K562 (cell line): ENCODE measurements at regions not wholly inside any gene's neighbourhood (a gene's known extent, or its start where the extent isn't known, plus 50 kb on each side); places are given as distances from the start of the nearest gene placed in this dataset.

ENCODE experiments used
- ATAC-seq: fragments of 200-7000 bp; cut with Tn5 transposase; 3 replicates; pipeline ENCODE4 v1.9.1; 2020; ENCODE audit warnings: moderate library complexity
- BruUV-seq: library from RNA; stranded (reverse); fragments of 400-500 nt; replicated peaks from 2 replicates; lab custom pipeline; 2021; lab: Mats Ljungman, UMichigan
- CTCF ChIA-PET: fragments of 300-600 bp; formaldehyde crosslinking; extraction: SDS; loops from one replicate; lab custom pipeline; 2021; ENCODE audit warnings: low intra/inter-chr PET ratio; lab: Yijun Ruan, JAX
- POLR2A ChIA-PET: fragments of 300-600, 350-650 bp; sonication (Branson Sonifier 250); formaldehyde crosslinking; extraction: SDS; loops from one replicate; lab custom pipeline; 2021; ENCODE audit warnings: antibody characterized with exemption, inconsistent platforms; lab: Yijun Ruan, JAX
- DNase-seq, 4 experiments: peaks; one replicate each; pipeline versions ENCODE4 v3.0.0 to v3.0.0-alpha.2; 2011 to 2018; ENCODE audit warnings: low spot score in 3 of 4, mixed read lengths in 3 of 4; ENCODE audit errors: extremely low read depth in 1 of 4
- FAIRE-seq: peaks from 2 replicates; lab custom pipeline; 2011; peaks lifted over from hg19 to GRCh38; lab: Jason Lieb, UNC
- H2AFZ ChIP-seq: 2 replicates; pipeline ENCODE4 v1.6.0; 2011; ENCODE audit warnings: low read depth, low read length, control low read depth, inconsistent platforms
- H3K27ac ChIP-seq: fragments of 200-600 bp; 3 replicates; pipeline ENCODE4 v1.8.0; 2011; ENCODE audit warnings: low read depth, mild to moderate bottlenecking, control low read depth, inconsistent platforms, low read length, moderate library complexity, mixed read lengths; ENCODE audit errors: extremely low read depth
- H3K27me3 ChIP-seq, 2 experiments: fragments of 300-600 bp in 1 of 2; 2 replicates in 1 of 2; 3 replicates in 1 of 2; pipeline versions ENCODE4 v1.6.0 to v1.8.0; 2011; ENCODE audit warnings: inconsistent platforms in 2 of 2, low read length in 2 of 2, mild to moderate bottlenecking in 1 of 2, mixed read lengths in 1 of 2, moderate library complexity in 1 of 2; ENCODE audit not compliant: control insufficient read depth in 2 of 2, insufficient read depth in 2 of 2
- H3K36me3 ChIP-seq: fragments of 300-600 bp; 3 replicates; pipeline ENCODE4 v1.8.0; 2011; ENCODE audit warnings: mild to moderate bottlenecking, low read length, inconsistent platforms; ENCODE audit not compliant: control insufficient read depth, insufficient read depth
- H3K4me1 ChIP-seq, 2 experiments: fragments of 200-600 bp in 1 of 2; replicated peaks in 1 of 2; 2 replicates in 1 of 2; 3 replicates in 1 of 2; pipeline versions ENCODE4 v1.5.1 to v1.8.0; 2011; ENCODE audit warnings: inconsistent platforms in 2 of 2, low read length in 2 of 2, mild to moderate bottlenecking in 1 of 2, mixed read lengths in 1 of 2, moderate library complexity in 1 of 2; ENCODE audit not compliant: control insufficient read depth in 2 of 2, insufficient read depth in 2 of 2
- H3K4me2 ChIP-seq: 2 replicates; pipeline ENCODE4 v1.6.1; 2011; ENCODE audit warnings: low read length, control low read depth, inconsistent platforms, mixed read lengths; ENCODE audit not compliant: insufficient read depth
- H3K4me3 ChIP-seq: fragments of 200-600 bp; sonication (generic), shearing (Covaris generic); 2 replicates; pipeline ENCODE4 v1.5.1; 2016; ENCODE audit warnings: control low read depth, inconsistent platforms
- H3K79me2 ChIP-seq: fragments of 200-600 bp; 3 replicates; pipeline ENCODE4 v1.8.0; 2011; ENCODE audit warnings: low read length, inconsistent platforms; ENCODE audit not compliant: control insufficient read depth, insufficient read depth
- H3K9ac ChIP-seq, 2 experiments: 2 replicates each; pipeline versions ENCODE4 v1.6.0 to v1.6.1; 2011; ENCODE audit warnings: low read depth in 2 of 2, low read length in 2 of 2, control low read depth in 1 of 2, inconsistent platforms in 1 of 2, mild to moderate bottlenecking in 1 of 2, mixed read lengths in 1 of 2; ENCODE audit not compliant: insufficient read depth in 1 of 2
- H3K9me1 ChIP-seq: one replicate; pipeline ENCODE4 v1.6.0; 2011; ENCODE audit warnings: inconsistent platforms, mild to moderate bottlenecking, low read length, moderate library complexity; ENCODE audit not compliant: control insufficient read depth, insufficient read depth
- H3K9me3 ChIP-seq: replicated peaks from 2 replicates; pipeline ENCODE4 v1.5.1; 2011; ENCODE audit warnings: low read depth, low read length, inconsistent platforms; ENCODE audit not compliant: control insufficient read depth, insufficient read depth
- H4K20me1 ChIP-seq: replicated peaks from 2 replicates; pipeline ENCODE4 v1.6.1; 2011; ENCODE audit warnings: low read length, inconsistent platforms, mixed read lengths; ENCODE audit not compliant: control insufficient read depth, insufficient read depth
- ARNT ChIP-seq, 2 experiments: fragments of 450-650 bp; IDR thresholded peaks; 2 replicates each; pipeline ENCODE4 v1.6.1; 2016; ENCODE audit warnings: mild to moderate bottlenecking in 1 of 2
- BCOR ChIP-seq: fragments of 450-650 bp; IDR thresholded peaks from 2 replicates; pipeline ENCODE4 v1.6.1; 2016
- DNMT1 ChIP-seq: fragments of 450-650 bp; IDR thresholded peaks from 2 replicates; pipeline ENCODE4 v1.6.1; 2016; ENCODE audit warnings: antibody characterized with exemption, mild to moderate bottlenecking
- FOXP1 ChIP-seq: sonication (generic); formaldehyde crosslinking; IDR thresholded peaks from 2 replicates; pipeline ENCODE4 v1.8.0; 2022; ENCODE audit warnings: mild to moderate bottlenecking, missing genetic modification reagents
- NR2F6 ChIP-seq: fragments of 450-650 bp; formaldehyde crosslinking; IDR thresholded peaks from 2 replicates; pipeline ENCODE4 v1.4.0; 2020; ENCODE audit warnings: mild to moderate bottlenecking
- RBM15 ChIP-seq: fragments of 200-400 bp; formaldehyde crosslinking; IDR thresholded peaks from 2 replicates; pipeline ENCODE4 v1.6.1; 2018; ENCODE audit warnings: mild to moderate bottlenecking, low read length, moderate library complexity; ENCODE audit not compliant: insufficient read depth
- SRSF7 ChIP-seq: fragments of 200-400 bp; formaldehyde crosslinking; optimal IDR thresholded peaks from 2 replicates; pipeline ENCODE3; 2017; ENCODE audit warnings: mild to moderate bottlenecking, low read depth, low read length
- TCFL5 ChIP-seq: fragments of 250-450 bp; sonication (Bioruptor Pico); conservative IDR thresholded peaks from 2 replicates; pipeline ENCODE4 v1.6.1; 2021; ENCODE audit warnings: mild to moderate bottlenecking, moderate library complexity, matching md5 sums
- ZNF785 ChIP-seq: fragments of 250-450 bp; sonication (Bioruptor Pico); IDR thresholded peaks from 2 replicates; pipeline ENCODE4 v1.4.0; 2020; ENCODE audit warnings: mild to moderate bottlenecking
- WGBS: fragments of 100-300 bp; shearing (Covaris generic); methylation state at CpG from one replicate; pipeline ENCODE4 v1.1.6; 2016; ENCODE audit warnings: low coverage, mixed read lengths; ENCODE audit not compliant: insufficient coverage; ENCODE audit errors: missing lambda C conversion rate; 5-methylcytosine and 5-hydroxymethylcytosine counted together
- in situ Hi-C: fragments of 300-500 bp; cut with MboI; formaldehyde crosslinking; loops from 4 replicates; pipeline ENCODE4 v1.15.0; 2018; ENCODE audit warnings: inconsistent platforms, mixed read lengths
- intact Hi-C: fragments of 100-400 bp; cut with micrococcal nuclease; formaldehyde crosslinking; loops from 2 replicates; pipeline ENCODE4 v1.14.2; 2022
- TF ChIP-seq, protein P1 (sequence below), 2 experiments: fragments of 450-650 bp; IDR thresholded peaks; 2 replicates each; pipeline ENCODE4 v1.6.1; 2016
- TF ChIP-seq, protein P2 (sequence below): sonication (generic); formaldehyde crosslinking; IDR thresholded peaks from 2 replicates; pipeline ENCODE4 v1.8.0; 2022; ENCODE audit warnings: missing genetic modification reagents, mild to moderate bottlenecking, borderline replicate concordance
- TF ChIP-seq, protein P3 (sequence below), 2 experiments: fragments of 450-650 bp; conservative IDR thresholded peaks; 2 replicates each; pipeline ENCODE4 v1.6.1; 2017; ENCODE audit warnings: mild to moderate bottlenecking in 2 of 2, moderate library complexity in 2 of 2

DNA sequence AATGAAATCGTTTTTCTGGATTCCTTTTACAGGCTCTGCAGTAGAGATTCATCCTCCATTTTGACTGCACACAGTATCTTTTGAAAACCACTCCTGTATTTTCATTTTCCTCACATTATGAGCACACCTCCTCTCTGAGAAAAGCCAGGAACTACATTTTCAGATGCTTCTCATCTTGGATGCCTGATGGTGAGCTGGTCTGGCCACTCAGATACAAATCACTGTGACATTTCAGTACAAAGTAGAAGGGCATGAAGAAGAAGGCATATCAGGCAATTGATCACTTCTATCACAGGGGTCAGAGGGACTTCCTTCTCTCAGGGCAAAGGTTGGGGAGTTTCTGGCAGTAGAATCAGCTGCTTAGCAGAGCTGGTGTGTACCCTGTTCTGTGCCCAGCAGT lies 192.0 kb upstream of the POM121L12 start:
- no peaks in the 10 kb centered on the region for H3K36me3 ChIP-seq
- TF ChIP-seq BCOR = no peak
- TF ChIP-seq, protein P1, sequence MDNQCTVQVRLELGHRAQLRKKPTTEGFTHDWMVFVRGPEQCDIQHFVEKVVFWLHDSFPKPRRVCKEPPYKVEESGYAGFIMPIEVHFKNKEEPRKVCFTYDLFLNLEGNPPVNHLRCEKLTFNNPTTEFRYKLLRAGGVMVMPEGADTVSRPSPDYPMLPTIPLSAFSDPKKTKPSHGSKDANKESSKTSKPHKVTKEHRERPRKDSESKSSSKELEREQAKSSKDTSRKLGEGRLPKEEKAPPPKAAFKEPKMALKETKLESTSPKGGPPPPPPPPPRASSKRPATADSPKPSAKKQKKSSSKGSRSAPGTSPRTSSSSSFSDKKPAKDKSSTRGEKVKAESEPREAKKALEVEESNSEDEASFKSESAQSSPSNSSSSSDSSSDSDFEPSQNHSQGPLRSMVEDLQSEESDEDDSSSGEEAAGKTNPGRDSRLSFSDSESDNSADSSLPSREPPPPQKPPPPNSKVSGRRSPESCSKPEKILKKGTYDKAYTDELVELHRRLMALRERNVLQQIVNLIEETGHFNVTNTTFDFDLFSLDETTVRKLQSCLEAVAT (IDR thresholded peaks at IDR 0.05) = no peak
- CTCF ChIA-PET = no interaction called here
- in situ Hi-C loops = no loop called here
- no peak overlapping the region for H3K27ac ChIP-seq
- H2AFZ ChIP-seq = no peak overlapping the region
- FAIRE-seq = no peak
- no peaks in the 10 kb centered on the region for H3K9me1 ChIP-seq
- BruUV-seq = no TSS peak
- intact Hi-C loops = no loop called here
- ATAC-seq = no peak
- 0% methylated on average over 1 of the region's 1 CpG for WGBS
- H4K20me1 ChIP-seq = no peaks in the 10 kb centered on the region
- H3K9me3 ChIP-seq = 0 out of 2 replicates have a peak, but pooled peaks cover 1% of the 10 kb centered on the region
- no peak overlapping the region for H3K4me2 ChIP-seq
- DNase-seq = no peak
- no peak overlapping the region for H3K4me3 ChIP-seq
- H3K79me2 ChIP-seq = no peaks in the 10 kb centered on the region
- no peaks in the 10 kb centered on the region for H3K27me3 ChIP-seq
- no peaks in the 10 kb centered on the region for H3K4me1 ChIP-seq
- POLR2A ChIA-PET = no interaction called here
- no peak overlapping the region for H3K9ac ChIP-seq

DNA sequence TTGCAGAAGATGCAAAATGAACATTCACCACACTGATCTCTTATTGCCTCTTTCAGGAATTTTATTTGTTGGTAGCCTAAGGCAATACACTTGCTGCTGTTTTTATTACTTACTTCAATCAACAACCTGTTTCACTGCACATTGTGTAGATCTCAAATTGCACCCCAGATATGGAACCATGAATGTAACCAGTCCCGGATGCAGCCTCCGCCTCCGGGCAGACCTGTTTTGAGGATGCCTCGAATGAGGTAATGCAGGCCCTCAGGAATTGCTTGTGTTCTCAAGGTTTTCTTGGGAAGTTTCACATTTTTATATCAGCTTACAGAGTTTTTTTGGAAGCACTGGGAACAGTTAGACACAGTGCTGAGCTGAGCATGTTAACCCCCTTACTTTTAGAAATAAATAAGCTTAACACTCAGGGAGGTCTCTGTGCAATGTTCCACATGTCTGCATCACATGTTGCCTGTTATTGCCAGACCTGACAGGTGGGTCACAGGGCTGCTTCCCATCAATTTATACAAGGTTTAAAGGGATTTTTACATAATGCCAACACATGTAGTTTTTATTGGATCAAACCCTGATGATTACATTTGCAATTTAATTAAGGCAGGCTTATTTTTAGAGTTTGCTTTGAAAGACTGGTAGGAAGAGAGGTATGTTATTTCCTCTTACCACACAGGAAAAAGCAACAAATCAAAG lies 193.1 kb upstream of the POM121L12 start:
- H3K9me3 ChIP-seq = 0 out of 2 replicates have a peak, but pooled peaks cover 1% of the 10 kb centered on the region
- H3K27ac ChIP-seq = no peak overlapping the region
- BruUV-seq = no TSS peak
- POLR2A ChIA-PET = no interaction called here
- CTCF ChIA-PET = no interaction called here
- H4K20me1 ChIP-seq = no peaks in the 10 kb centered on the region
- no peak overlapping the region for H2AFZ ChIP-seq
- no peaks in the 10 kb centered on the region for H3K36me3 ChIP-seq
- 0% methylated on average over 4 of the region's 4 CpGs for WGBS
- in situ Hi-C loops (no loop called here), intact Hi-C loops (no loop called here)
- H3K4me3 ChIP-seq = no peak overlapping the region
- no peak for ATAC-seq
- H3K79me2 ChIP-seq = no peaks in the 10 kb centered on the region
- H3K4me1 ChIP-seq = no peaks in the 10 kb centered on the region
- no peaks in the 10 kb centered on the region for H3K9me1 ChIP-seq
- no peak for FAIRE-seq
- H3K27me3 ChIP-seq = no peaks in the 10 kb centered on the region
- no peak for DNase-seq
- no peak overlapping the region for H3K9ac ChIP-seq
- no peak overlapping the region for H3K4me2 ChIP-seq
- TF ChIP-seq DNMT1 (no peak), TCFL5 (CRISPR knock-in tag) (no peak), ARNT (IDR thresholded peaks at IDR 0.05) (no peak), RBM15 (no peak), FOXP1 (CRISPR knock-in tag) (no peak), NR2F6 (no peak), ZNF785 (CRISPR knock-in tag) (no peak), SRSF7 (no peak)
- TF ChIP-seq, protein P2, sequence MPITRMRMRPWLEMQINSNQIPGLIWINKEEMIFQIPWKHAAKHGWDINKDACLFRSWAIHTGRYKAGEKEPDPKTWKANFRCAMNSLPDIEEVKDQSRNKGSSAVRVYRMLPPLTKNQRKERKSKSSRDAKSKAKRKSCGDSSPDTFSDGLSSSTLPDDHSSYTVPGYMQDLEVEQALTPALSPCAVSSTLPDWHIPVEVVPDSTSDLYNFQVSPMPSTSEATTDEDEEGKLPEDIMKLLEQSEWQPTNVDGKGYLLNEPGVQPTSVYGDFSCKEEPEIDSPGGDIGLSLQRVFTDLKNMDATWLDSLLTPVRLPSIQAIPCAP (CRISPR knock-in tag) = no peak
- TF ChIP-seq, protein P3, sequence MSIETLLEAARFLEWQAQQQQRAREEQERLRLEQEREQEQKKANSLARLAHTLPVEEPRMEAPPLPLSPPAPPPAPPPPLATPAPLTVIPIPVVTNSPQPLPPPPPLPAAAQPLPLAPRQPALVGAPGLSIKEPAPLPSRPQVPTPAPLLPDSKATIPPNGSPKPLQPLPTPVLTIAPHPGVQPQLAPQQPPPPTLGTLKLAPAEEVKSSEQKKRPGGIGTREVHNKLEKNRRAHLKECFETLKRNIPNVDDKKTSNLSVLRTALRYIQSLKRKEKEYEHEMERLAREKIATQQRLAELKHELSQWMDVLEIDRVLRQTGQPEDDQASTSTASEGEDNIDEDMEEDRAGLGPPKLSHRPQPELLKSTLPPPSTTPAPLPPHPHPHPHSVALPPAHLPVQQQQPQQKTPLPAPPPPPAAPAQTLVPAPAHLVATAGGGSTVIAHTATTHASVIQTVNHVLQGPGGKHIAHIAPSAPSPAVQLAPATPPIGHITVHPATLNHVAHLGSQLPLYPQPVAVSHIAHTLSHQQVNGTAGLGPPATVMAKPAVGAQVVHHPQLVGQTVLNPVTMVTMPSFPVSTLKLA (conservative IDR thresholded peaks at IDR 0.05) = no peak
